Naive thymus-derived CD4-positive, alpha-beta T cell (primary cell): ENCODE measurements at regions not wholly inside any gene's neighbourhood (a gene's known extent, or its start where the extent isn't known, plus 50 kb on each side); places are given as distances from the start of the nearest gene placed in this dataset.

Experiments used
- ATAC-seq: fragments of 150-1000 bp; cut with Tn5 transposase; 2 replicates; pipeline ENCODE4 v1.10.0; 2021; ENCODE audit warnings: mild to moderate bottlenecking, moderate library complexity
- CTCF ChIA-PET: fragments of 350-600 bp; sonication (Branson Sonifier 250); formaldehyde crosslinking; loops from one replicate; lab custom pipeline; 2021; ENCODE audit warnings: antibody characterized with exemption; lab: Charles Lee
- POLR2A ChIA-PET: fragments of 350-600 bp; sonication (Branson Sonifier 250); formaldehyde crosslinking; loops from one replicate; lab custom pipeline; 2021; ENCODE audit warnings: antibody characterized with exemption, inconsistent platforms; lab: Charles Lee
- DNase-seq, 9 donors: peaks; one replicate each; pipeline versions ENCODE4 v3.0.0 to v3.0.0-alpha.2; 2020 to 2022; ENCODE audit warnings: mixed read lengths in 1 of 9
- H3K27ac ChIP-seq: one replicate; pipeline ENCODE4 v1.7.0; 2013; ENCODE audit warnings: mild to moderate bottlenecking, low read depth, low read length, moderate library complexity
- H3K27me3 ChIP-seq, 2 donors: one replicate each; pipeline ENCODE4 v1.7.0; 2013; ENCODE audit warnings: low read length in 2 of 2, mild to moderate bottlenecking in 2 of 2, moderate library complexity in 2 of 2; ENCODE audit not compliant: control insufficient read depth in 2 of 2, insufficient read depth in 2 of 2
- H3K36me3 ChIP-seq, 3 experiments: 1 replicate in 2 of 3; 2 replicates in 1 of 3; pipeline ENCODE4 v1.7.0; 2013; ENCODE audit warnings: low read length in 3 of 3, mild to moderate bottlenecking in 3 of 3, moderate library complexity in 1 of 3; ENCODE audit not compliant: insufficient read depth in 3 of 3, control insufficient read depth in 2 of 3
- H3K4me1 ChIP-seq, 2 donors: one replicate each; pipeline ENCODE4 v1.7.0; 2013; ENCODE audit warnings: low read length in 2 of 2, mild to moderate bottlenecking in 2 of 2, moderate library complexity in 1 of 2; ENCODE audit not compliant: control insufficient read depth in 2 of 2, insufficient read depth in 2 of 2
- H3K4me3 ChIP-seq: 2 replicates; pipeline ENCODE4 v1.7.0; 2013; ENCODE audit warnings: mild to moderate bottlenecking, low read length
- H3K9me3 ChIP-seq, 3 experiments: 1 replicate in 2 of 3; 2 replicates in 1 of 3; pipeline ENCODE4 v1.7.0; 2013; ENCODE audit warnings: low read length in 3 of 3; ENCODE audit not compliant: control insufficient read depth in 2 of 3
- H3K27ac Mint-ChIP-seq, 9 donors: one replicate each; pipeline ENCODE4 v1.8.0; 2020 to 2022; ENCODE audit warnings: mixed read lengths in 9 of 9, mild to moderate bottlenecking in 8 of 9, moderate library complexity in 5 of 9, inconsistent platforms in 2 of 9
- H3K27me3 Mint-ChIP-seq, 5 donors: one replicate each; pipeline ENCODE4 v1.8.0; 2021 to 2022; ENCODE audit warnings: mixed read lengths in 5 of 5, mild to moderate bottlenecking in 1 of 5
- H3K36me3 Mint-ChIP-seq, 5 donors: one replicate each; pipeline ENCODE4 v1.8.0; 2020 to 2022; ENCODE audit warnings: mixed read lengths in 5 of 5, mild to moderate bottlenecking in 3 of 5, inconsistent platforms in 1 of 5
- H3K4me1 Mint-ChIP-seq, 7 donors: one replicate each; pipeline ENCODE4 v1.8.0; 2020 to 2022; ENCODE audit warnings: mixed read lengths in 7 of 7, mild to moderate bottlenecking in 3 of 7, inconsistent platforms in 1 of 7
- H3K4me3 Mint-ChIP-seq, 10 donors: one replicate each; pipeline ENCODE4 v1.8.0; 2020 to 2022; ENCODE audit warnings: mild to moderate bottlenecking in 10 of 10, mixed read lengths in 10 of 10, moderate library complexity in 6 of 10, inconsistent platforms in 2 of 10
- H3K9me3 Mint-ChIP-seq, 11 donors: one replicate each; pipeline ENCODE4 v1.8.0; 2020 to 2022; ENCODE audit warnings: mixed read lengths in 11 of 11, mild to moderate bottlenecking in 4 of 11, inconsistent platforms in 1 of 11, moderate library complexity in 1 of 11
- intact Hi-C, 2 donors: fragments of 100-400 bp; cut with micrococcal nuclease; formaldehyde crosslinking; loops; one replicate each; pipeline ENCODE4 v1.15.1; 2023

GRCh38 chr3:178459038-178459410, 77.2 kb upstream of the KCNMB2 start:
- Histone ChIP-seq H3K4me3 (no peak overlapping the region), H3K4me1 (no peaks in the 10 kb centered on the region), H3K9me3 (no peaks in the 10 kb centered on the region), H3K27ac (no peak overlapping the region), H3K27me3 (no peaks in the 10 kb centered on the region), H3K36me3 (no peaks in the 10 kb centered on the region)
- no peak for ATAC-seq
- ChIA-PET POLR2A (no interaction called here), CTCF (interaction anchor here (0.6 kb wide), 1 partner anchor 151 kb away, joined by 3 read pairs; no protein-coding TSS in a partner anchor)
- H3K36me3 Mint-ChIP-seq: no peaks in the 10 kb centered on the region
- no peak overlapping the region for H3K4me3 Mint-ChIP-seq
- H3K27ac Mint-ChIP-seq: no peak overlapping the region
- H3K9me3 Mint-ChIP-seq: peaks cover 0 to 1% (median 0%) of the 10 kb centered on the region in 11 donors
- H3K4me1 Mint-ChIP-seq: no peaks in the 10 kb centered on the region
- intact Hi-C loops: no loop called here
- DNase-seq: no peak
- H3K27me3 Mint-ChIP-seq: peaks cover 2 to 45% (median 30%) of the 10 kb centered on the region in 5 donors

DNA sequence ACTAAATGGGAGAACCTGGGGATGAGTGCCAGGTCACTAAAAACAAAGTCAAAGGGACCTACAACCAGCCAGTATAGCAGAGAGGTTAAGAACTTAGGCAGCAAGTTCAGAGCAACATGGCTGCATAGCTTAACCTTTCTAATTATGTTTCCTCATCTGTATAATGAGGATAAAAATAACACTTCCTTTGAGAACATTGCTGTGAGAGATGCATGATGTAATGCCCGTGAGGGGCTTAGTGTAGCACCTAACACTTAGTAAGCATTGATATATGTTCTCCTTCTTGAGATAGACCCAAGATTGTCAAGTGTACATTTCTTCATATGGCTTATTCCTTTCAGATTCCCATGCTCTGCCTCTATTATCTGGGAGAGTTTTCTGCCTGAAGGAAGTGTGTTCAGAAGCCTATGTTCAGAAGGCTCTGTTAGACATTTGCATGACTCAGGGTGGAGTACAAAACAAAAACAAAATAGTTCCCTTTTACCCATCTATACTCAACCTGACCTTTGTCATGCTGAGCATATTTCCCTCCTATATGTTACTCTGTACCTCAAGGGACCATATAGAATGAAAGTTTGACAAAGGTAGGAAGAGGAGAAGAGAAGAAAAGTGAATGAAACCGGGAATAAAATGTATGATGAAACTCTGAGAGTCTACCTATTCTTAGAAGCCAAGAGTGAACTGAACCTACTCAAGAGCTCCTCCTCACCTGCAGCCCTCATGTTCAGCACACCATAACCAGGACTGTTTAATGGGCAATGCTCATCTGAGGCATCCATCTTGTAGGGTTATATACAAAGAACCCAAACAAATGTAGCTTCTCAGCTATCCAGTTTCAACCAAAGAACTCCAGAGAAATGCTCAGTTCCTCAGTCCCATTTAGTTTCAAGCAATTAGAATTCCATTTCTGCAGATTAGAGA, 70.7 kb upstream of the KCNMB2 start:
- H3K27ac ChIP-seq: no peak overlapping the region
- no peak for ATAC-seq

DNA sequence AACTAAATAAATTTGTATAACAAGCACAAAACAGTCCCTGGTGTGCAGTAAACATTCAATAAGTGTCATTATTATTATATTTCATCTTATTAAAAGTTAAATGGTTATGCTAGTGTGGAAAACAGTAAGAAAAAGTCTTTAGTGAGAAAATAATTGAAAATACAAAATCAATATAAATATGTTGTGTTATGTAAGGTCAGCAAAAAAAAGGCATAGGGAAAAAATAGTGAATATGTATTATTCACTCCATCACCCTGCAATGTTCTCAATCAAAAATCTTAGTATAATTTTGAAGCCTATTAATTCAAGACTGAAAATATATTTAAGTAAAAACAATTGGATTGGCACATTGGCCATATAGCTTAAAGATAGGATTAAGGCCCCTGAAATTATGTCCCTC, 63.3 kb upstream of the KCNMB2 start:
- Histone ChIP-seq H3K4me3 (no peak overlapping the region), H3K36me3 (no peaks in the 10 kb centered on the region), H3K27ac (no peak overlapping the region), H3K4me1 (no peaks in the 10 kb centered on the region), H3K9me3 (no peaks in the 10 kb centered on the region), H3K27me3 (peaks cover 0 to 3% of the 10 kb centered on the region in 2 donors)
- intact Hi-C loops: no loop called here
- no peak overlapping the region for H3K4me3 Mint-ChIP-seq
- H3K27me3 Mint-ChIP-seq: peaks cover 2 to 28% (median 26%) of the 10 kb centered on the region in 5 donors
- POLR2A ChIA-PET: no interaction called here
- H3K9me3 Mint-ChIP-seq: no peaks in the 10 kb centered on the region
- CTCF ChIA-PET: no interaction called here
- H3K36me3 Mint-ChIP-seq: peaks cover 0 to 3% (median 0%) of the 10 kb centered on the region in 5 donors
- H3K27ac Mint-ChIP-seq: no peak overlapping the region
- DNase-seq (no peak), ATAC-seq (no peak)
- H3K4me1 Mint-ChIP-seq: no peaks in the 10 kb centered on the region

More for the DNA sequence above, 70.7 kb upstream of the KCNMB2 start:
- Histone ChIP-seq H3K4me1 (no peaks in the 10 kb centered on the region), H3K4me3 (no peak overlapping the region), H3K27me3 (no peaks in the 10 kb centered on the region), H3K36me3 (no peaks in the 10 kb centered on the region), H3K9me3 (no peaks in the 10 kb centered on the region)
- ChIA-PET CTCF (no interaction called here), POLR2A (no interaction called here)
- Mint-ChIP-seq H3K4me3 (no peak overlapping the region), H3K9me3 (no peaks in the 10 kb centered on the region), H3K27me3 (peaks cover 2 to 51% (median 38%) of the 10 kb centered on the region in 5 donors), H3K4me1 (no peaks in the 10 kb centered on the region), H3K27ac (no peak overlapping the region), H3K36me3 (no peaks in the 10 kb centered on the region)
- intact Hi-C loops: no loop called here
- no peak for DNase-seq

DNA sequence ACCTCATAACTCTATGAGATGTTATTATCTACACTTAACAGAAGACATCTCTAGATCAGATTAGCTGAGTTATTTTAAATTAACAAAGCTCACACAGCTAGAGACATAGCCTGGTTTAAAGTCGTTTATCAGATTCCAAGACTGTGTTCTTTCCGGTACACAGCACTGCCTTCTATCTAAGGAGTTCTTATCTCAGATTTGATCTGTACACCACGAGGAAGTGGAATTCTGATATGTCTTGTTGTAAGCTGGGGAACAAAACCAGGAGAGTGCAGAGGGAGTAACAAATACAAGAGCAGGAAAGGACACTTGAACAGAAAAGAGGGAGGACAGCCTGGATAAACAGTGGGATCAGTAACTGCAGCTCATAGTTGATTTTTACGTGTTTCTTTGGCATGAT, 61.7 kb upstream of the KCNMB2 start:
- H3K36me3 Mint-ChIP-seq: peaks cover 0 to 3% (median 0%) of the 10 kb centered on the region in 5 donors
- DNase-seq (no peak), ATAC-seq (no peak)
- Histone ChIP-seq H3K27me3 (peaks cover 3 to 4% of the 10 kb centered on the region in 2 donors), H3K4me3 (no peak overlapping the region), H3K9me3 (no peaks in the 10 kb centered on the region), H3K4me1 (no peaks in the 10 kb centered on the region), H3K27ac (no peak overlapping the region), H3K36me3 (no peaks in the 10 kb centered on the region)
- H3K27me3 Mint-ChIP-seq: peaks cover 0 to 25% (median 23%) of the 10 kb centered on the region in 5 donors
- ChIA-PET POLR2A (no interaction called here), CTCF (no interaction called here)
- no peaks in the 10 kb centered on the region for H3K9me3 Mint-ChIP-seq
- no peaks in the 10 kb centered on the region for H3K4me1 Mint-ChIP-seq
- intact Hi-C loops: no loop called here
- H3K4me3 Mint-ChIP-seq: no peak overlapping the region
- no peak overlapping the region for H3K27ac Mint-ChIP-seq

- CTCF ChIA-PET: no interaction called here
- no peaks in the 10 kb centered on the region for H3K4me1 Mint-ChIP-seq
- peaks cover 0 to 21% (median 18%) of the 10 kb centered on the region in 5 donors for H3K27me3 Mint-ChIP-seq
- H3K36me3 ChIP-seq: no peaks in the 10 kb centered on the region
- DNase-seq (no peak), ATAC-seq (no peak)
- H3K4me3 ChIP-seq: no peak overlapping the region
- POLR2A ChIA-PET: no interaction called here
- no peak overlapping the region for H3K27ac ChIP-seq
- H3K27ac Mint-ChIP-seq: no peak overlapping the region
- peaks cover 3 to 4% of the 10 kb centered on the region in 2 donors for H3K27me3 ChIP-seq
- H3K4me3 Mint-ChIP-seq: no peak overlapping the region
- no peaks in the 10 kb centered on the region for H3K9me3 ChIP-seq
- H3K4me1 ChIP-seq: no peaks in the 10 kb centered on the region
- H3K36me3 Mint-ChIP-seq: peaks cover 0 to 3% (median 0%) of the 10 kb centered on the region in 5 donors
- intact Hi-C loops: no loop called here
- H3K9me3 Mint-ChIP-seq: no peaks in the 10 kb centered on the region
Measured at GRCh38 chr3:178475062-178475461, 61.2 kb upstream of the KCNMB2 start.

GRCh38 chr3:178476886-178477285, 59.4 kb upstream of the KCNMB2 start:
- no peaks in the 10 kb centered on the region for H3K4me1 Mint-ChIP-seq
- POLR2A ChIA-PET: no interaction called here
- no peak for ATAC-seq
- no peak overlapping the region for H3K4me3 Mint-ChIP-seq
- CTCF ChIA-PET: no interaction called here
- Histone ChIP-seq H3K4me1 (no peaks in the 10 kb centered on the region), H3K27me3 (peaks cover 3 to 4% of the 10 kb centered on the region in 2 donors), H3K4me3 (no peak overlapping the region), H3K9me3 (no peaks in the 10 kb centered on the region), H3K36me3 (no peaks in the 10 kb centered on the region), H3K27ac (no peak overlapping the region)
- no peak overlapping the region for H3K27ac Mint-ChIP-seq
- peaks cover 2 to 20% (median 15%) of the 10 kb centered on the region in 5 donors for H3K27me3 Mint-ChIP-seq
- no peak for DNase-seq
- intact Hi-C loops: no loop called here
- H3K9me3 Mint-ChIP-seq: no peaks in the 10 kb centered on the region
- H3K36me3 Mint-ChIP-seq: peaks cover 0 to 3% (median 0%) of the 10 kb centered on the region in 5 donors

- H3K27me3 Mint-ChIP-seq: peaks cover 2 to 24% (median 19%) of the 10 kb centered on the region in 5 donors
- H3K9me3 ChIP-seq: no peaks in the 10 kb centered on the region
- ChIA-PET CTCF (no interaction called here), POLR2A (no interaction called here)
- no peaks in the 10 kb centered on the region for H3K36me3 ChIP-seq
- intact Hi-C loops: no loop called here
- H3K9me3 Mint-ChIP-seq: peaks cover 0 to 1% (median 0%) of the 10 kb centered on the region in 11 donors
- H3K4me1 ChIP-seq: no peaks in the 10 kb centered on the region
- no peak overlapping the region for H3K27ac ChIP-seq
- H3K4me3 Mint-ChIP-seq: no peak overlapping the region
- no peak overlapping the region for H3K27ac Mint-ChIP-seq
- DNase-seq (no peak), ATAC-seq (no peak)
- H3K27me3 ChIP-seq: peaks cover 0 to 4% of the 10 kb centered on the region in 2 donors
- H3K36me3 Mint-ChIP-seq: peaks cover 0 to 2% (median 0%) of the 10 kb centered on the region in 5 donors
- H3K4me1 Mint-ChIP-seq: no peaks in the 10 kb centered on the region
- H3K4me3 ChIP-seq: no peak overlapping the region
Measured at GRCh38 chr3:178479446-178479845, 56.8 kb upstream of the KCNMB2 start.
